CD14-positive monocyte (primary cell): ENCODE measurements at regions not wholly inside any gene's neighbourhood (a gene's known extent, or its start where the extent isn't known, plus 50 kb on each side); places are given as distances from the start of the nearest gene placed in this dataset.

ENCODE experiments used
- DNase-seq, 3 donors: peaks; one replicate each; pipeline ENCODE4 v3.0.0-alpha.2; 2011 to 2022
- H2AFZ ChIP-seq: 2 replicates; pipeline ENCODE4 v1.6.0; 2012; ENCODE audit warnings: mild to moderate bottlenecking, low read depth, low read length, inconsistent platforms; ENCODE audit not compliant: insufficient read depth, poor library complexity, severe bottlenecking
- H3K27ac ChIP-seq, 2 donors: 1 replicate in 1 of 2; 2 replicates in 1 of 2; pipeline ENCODE4 v1.5.1; 2012 to 2013; ENCODE audit warnings: low read length in 2 of 2, control low read depth in 1 of 2, inconsistent platforms in 1 of 2, low read depth in 1 of 2, mild to moderate bottlenecking in 1 of 2
- H3K27me3 ChIP-seq, 2 donors: one replicate each; pipeline versions ENCODE4 v1.6.0 to v1.6.1; 2011 to 2013; ENCODE audit warnings: low read length in 2 of 2; ENCODE audit not compliant: control insufficient read depth in 2 of 2, insufficient read depth in 2 of 2
- H3K36me3 ChIP-seq, 2 donors: replicated peaks in 1 of 2; 1 replicate in 1 of 2; 2 replicates in 1 of 2; pipeline versions ENCODE4 v1.5.1 to v1.6.1; 2012 to 2013; ENCODE audit warnings: low read length in 2 of 2, control low read depth in 1 of 2, inconsistent platforms in 1 of 2, mild to moderate bottlenecking in 1 of 2; ENCODE audit not compliant: insufficient read depth in 2 of 2, control insufficient read depth in 1 of 2
- H3K4me1 ChIP-seq, 2 donors: 1 replicate in 1 of 2; 2 replicates in 1 of 2; pipeline versions ENCODE4 v1.5.1 to v1.6.1; 2012 to 2013; ENCODE audit warnings: low read length in 2 of 2, control low read depth in 1 of 2, inconsistent platforms in 1 of 2, mild to moderate bottlenecking in 1 of 2, moderate library complexity in 1 of 2; ENCODE audit not compliant: insufficient read depth in 2 of 2, control insufficient read depth in 1 of 2
- H3K4me2 ChIP-seq: replicated peaks from 2 replicates; pipeline ENCODE3; 2012; ENCODE audit warnings: low read length, moderate library complexity, mild to moderate bottlenecking; ENCODE audit not compliant: poor library complexity, severe bottlenecking; ENCODE audit errors: extremely low read depth
- H3K4me3 ChIP-seq, 3 experiments: fragments of 200-600 bp in 1 of 3; sonication (generic) in 1 of 3; replicated peaks in 1 of 3; 1 replicate in 2 of 3; 2 replicates in 1 of 3; pipeline ENCODE4 v1.5.1; 2011 to 2013; ENCODE audit warnings: low read length in 3 of 3, mild to moderate bottlenecking in 3 of 3, control low read depth in 2 of 3, low read depth in 2 of 3, inconsistent platforms in 1 of 3, moderate library complexity in 1 of 3
- H3K79me2 ChIP-seq: 2 replicates; pipeline ENCODE4 v1.6.0; 2012; ENCODE audit warnings: mild to moderate bottlenecking, control low read depth, inconsistent platforms, low read length, moderate library complexity; ENCODE audit not compliant: insufficient read depth
- H3K9ac ChIP-seq: 2 replicates; pipeline ENCODE4 v1.6.0; 2017; ENCODE audit warnings: low read length, mild to moderate bottlenecking; ENCODE audit not compliant: insufficient read depth, poor library complexity, severe bottlenecking
- H3K9me3 ChIP-seq, 2 donors: replicated peaks in 1 of 2; 1 replicate in 1 of 2; 2 replicates in 1 of 2; pipeline versions ENCODE4 v1.5.1 to v1.6.1; 2012 to 2013; ENCODE audit warnings: low read length in 2 of 2, control low read depth in 1 of 2; ENCODE audit not compliant: control insufficient read depth in 1 of 2, insufficient read depth in 1 of 2
- H4K20me1 ChIP-seq: 2 replicates; pipeline ENCODE4 v1.6.0; 2012; ENCODE audit warnings: mild to moderate bottlenecking, low read length, control low read depth, moderate library complexity; ENCODE audit not compliant: insufficient read depth
- H3K27ac Mint-ChIP-seq, 7 donors: one replicate each; pipeline ENCODE4 v1.8.0; 2020; ENCODE audit warnings: mild to moderate bottlenecking in 7 of 7, mixed read lengths in 7 of 7, moderate library complexity in 6 of 7, inconsistent platforms in 2 of 7
- H3K27me3 Mint-ChIP-seq, 3 donors: one replicate each; pipeline ENCODE4 v1.8.0; 2021 to 2022; ENCODE audit warnings: low read depth in 3 of 3, mild to moderate bottlenecking in 3 of 3, mixed read lengths in 3 of 3, moderate library complexity in 3 of 3, inconsistent platforms in 1 of 3
- H3K36me3 Mint-ChIP-seq, 2 donors: one replicate each; pipeline ENCODE4 v1.8.0; 2020; ENCODE audit warnings: mixed read lengths in 2 of 2, inconsistent platforms in 1 of 2, mild to moderate bottlenecking in 1 of 2
- H3K4me1 Mint-ChIP-seq: one replicate; pipeline ENCODE4 v1.8.0; 2020; ENCODE audit warnings: mild to moderate bottlenecking, mixed read lengths
- H3K4me3 Mint-ChIP-seq, 2 donors: one replicate each; pipeline ENCODE4 v1.8.0; 2020; ENCODE audit warnings: mild to moderate bottlenecking in 2 of 2, mixed read lengths in 2 of 2, moderate library complexity in 1 of 2
- H3K9me3 Mint-ChIP-seq, 7 donors: one replicate each; pipeline ENCODE4 v1.8.0; 2020 to 2022; ENCODE audit warnings: mixed read lengths in 7 of 7, mild to moderate bottlenecking in 6 of 7, moderate library complexity in 6 of 7, inconsistent platforms in 2 of 7
- WGBS: methylation state at CpG from one replicate; pipeline ENCODE4 v1.1.5; 2013; ENCODE audit warnings: missing lambda C conversion rate; ENCODE audit not compliant: insufficient coverage; 5-methylcytosine and 5-hydroxymethylcytosine counted together
- intact Hi-C, 2 donors: fragments of 100-400 bp; cut with micrococcal nuclease; formaldehyde crosslinking; loops; one replicate each; pipeline versions ENCODE4 v1.15.0 to v1.15.1; 2023
- TF ChIP-seq, protein P1 (sequence below): fragments of 200-600 bp; IDR thresholded peaks from one replicate; pipeline ENCODE4 v1.8.0; 2022; ENCODE audit warnings: antibody characterized with exemption, mild to moderate bottlenecking

GRCh38 chr7:142590830-142591457 lies 158.3 kb upstream of the PRSS1 start:
- Histone ChIP-seq H3K27ac (no peak overlapping the region), H3K9me3 (no peaks in the 10 kb centered on the region), H3K9ac (no peak overlapping the region), H4K20me1 (no peaks in the 10 kb centered on the region), H3K79me2 (no peaks in the 10 kb centered on the region), H3K4me1 (no peaks in the 10 kb centered on the region), H3K4me3 (no peak overlapping the region), H3K4me2 (no peak overlapping the region), H3K27me3 (no peaks in the 10 kb centered on the region), H3K36me3 (no peaks in the 10 kb centered on the region), H2AFZ (no peak overlapping the region)
- no peak for DNase-seq
- peaks cover 0 to 2% (median 0%) of the 10 kb centered on the region in 3 donors for H3K27me3 Mint-ChIP-seq
- H3K9me3 Mint-ChIP-seq = peaks cover 0 to 2% (median 0%) of the 10 kb centered on the region in 7 donors
- TF ChIP-seq, protein P1, sequence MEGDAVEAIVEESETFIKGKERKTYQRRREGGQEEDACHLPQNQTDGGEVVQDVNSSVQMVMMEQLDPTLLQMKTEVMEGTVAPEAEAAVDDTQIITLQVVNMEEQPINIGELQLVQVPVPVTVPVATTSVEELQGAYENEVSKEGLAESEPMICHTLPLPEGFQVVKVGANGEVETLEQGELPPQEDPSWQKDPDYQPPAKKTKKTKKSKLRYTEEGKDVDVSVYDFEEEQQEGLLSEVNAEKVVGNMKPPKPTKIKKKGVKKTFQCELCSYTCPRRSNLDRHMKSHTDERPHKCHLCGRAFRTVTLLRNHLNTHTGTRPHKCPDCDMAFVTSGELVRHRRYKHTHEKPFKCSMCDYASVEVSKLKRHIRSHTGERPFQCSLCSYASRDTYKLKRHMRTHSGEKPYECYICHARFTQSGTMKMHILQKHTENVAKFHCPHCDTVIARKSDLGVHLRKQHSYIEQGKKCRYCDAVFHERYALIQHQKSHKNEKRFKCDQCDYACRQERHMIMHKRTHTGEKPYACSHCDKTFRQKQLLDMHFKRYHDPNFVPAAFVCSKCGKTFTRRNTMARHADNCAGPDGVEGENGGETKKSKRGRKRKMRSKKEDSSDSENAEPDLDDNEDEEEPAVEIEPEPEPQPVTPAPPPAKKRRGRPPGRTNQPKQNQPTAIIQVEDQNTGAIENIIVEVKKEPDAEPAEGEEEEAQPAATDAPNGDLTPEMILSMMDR = no peak
- H3K36me3 Mint-ChIP-seq = no peaks in the 10 kb centered on the region
- H3K4me1 Mint-ChIP-seq = peaks cover 4% of the 10 kb centered on the region
- 40% methylated on average over 1 of the region's 2 CpGs for WGBS
- intact Hi-C loops = no loop called here
- H3K27ac Mint-ChIP-seq = no peak overlapping the region
- no peak overlapping the region for H3K4me3 Mint-ChIP-seq

- intact Hi-C loops = no loop called here
- H3K27ac Mint-ChIP-seq = no peak overlapping the region
- peaks cover 4% of the 10 kb centered on the region for H3K4me1 Mint-ChIP-seq
- Histone ChIP-seq H3K4me3 (no peak overlapping the region), H3K9ac (no peak overlapping the region), H3K9me3 (no peaks in the 10 kb centered on the region), H2AFZ (no peak overlapping the region), H4K20me1 (no peaks in the 10 kb centered on the region), H3K27ac (no peak overlapping the region), H3K27me3 (no peaks in the 10 kb centered on the region), H3K4me1 (no peaks in the 10 kb centered on the region), H3K36me3 (no peaks in the 10 kb centered on the region), H3K4me2 (no peak overlapping the region), H3K79me2 (no peaks in the 10 kb centered on the region)
- H3K9me3 Mint-ChIP-seq = peaks cover 0 to 2% (median 0%) of the 10 kb centered on the region in 7 donors
- H3K27me3 Mint-ChIP-seq = peaks cover 0 to 2% (median 0%) of the 10 kb centered on the region in 3 donors
- DNase-seq = no peak
- TF ChIP-seq, protein P1 = no peak
- no peaks in the 10 kb centered on the region for H3K36me3 Mint-ChIP-seq
- no peak overlapping the region for H3K4me3 Mint-ChIP-seq
- no CpG with 5 or more reads among the region's 4 CpGs for WGBS
Measured at GRCh38 chr7:142590077-142590476, 159.2 kb upstream of the PRSS1 start.
